Panc1 (cell line): ENCODE measurements at regions not wholly inside any gene's neighbourhood (a gene's known extent, or its start where the extent isn't known, plus 50 kb on each side); places are given as distances from the start of the nearest gene placed in this dataset.

Source experiments
- CTCF ChIP-seq: fragments of 450-650 bp; IDR thresholded peaks from 2 replicates; pipeline ENCODE4 v1.5.1; 2017; ENCODE audit warnings: mild to moderate bottlenecking
- POLR2AphosphoS5 ChIP-seq: IDR thresholded peaks from 2 replicates; pipeline ENCODE4 v1.6.1; 2012; ENCODE audit warnings: mild to moderate bottlenecking, low read depth, low read length, moderate library complexity
- REST ChIP-seq, 2 experiments: IDR thresholded peaks; 2 replicates each; pipeline ENCODE4 v1.6.1; 2011 to 2012; ENCODE audit warnings: low read depth in 2 of 2, control low read depth in 1 of 2, low read length in 1 of 2, mild to moderate bottlenecking in 1 of 2, moderate library complexity in 1 of 2; ENCODE audit not compliant: insufficient read depth in 1 of 2
- SIN3A ChIP-seq: IDR thresholded peaks from 2 replicates; pipeline ENCODE4 v1.6.1; 2012; ENCODE audit warnings: low read depth, mild to moderate bottlenecking, low read length, moderate library complexity, borderline replicate concordance; ENCODE audit not compliant: insufficient read depth
- TCF7L2 ChIP-seq: IDR thresholded peaks from 2 replicates; pipeline ENCODE4 v1.6.1; 2011; ENCODE audit warnings: mild to moderate bottlenecking, low read depth, low read length, inconsistent platforms

GRCh38 chr13:24004142-24004899 lies 107.0 kb upstream of the C1QTNF9B start:
- TF ChIP-seq CTCF (no peak), TCF7L2 (no peak), SIN3A (no peak), POLR2AphosphoS5 (no peak), REST (IDR thresholded peaks at IDR 0.05; ENCODE audit: insufficient read depth in 1 of 2, low read depth in 2 of 2, low read length in 1 of 2) (no peak)
